Skin epidermis (tissue), 12 donors: ENCODE measurements at regions not wholly inside any gene's neighbourhood (a gene's known extent, or its start where the extent isn't known, plus 50 kb on each side); places are given as distances from the start of the nearest gene placed in this dataset.

Source experiments
- H3K27ac ChIP-seq, 21 experiments: fragments of 200-600 bp; sonication (generic) in 11 of 21; one replicate each; pipeline ENCODE4 v1.5.0; 2020; ENCODE audit warnings: mild to moderate bottlenecking in 3 of 21, inconsistent platforms in 2 of 21, moderate library complexity in 2 of 21
- H3K4me3 ChIP-seq, 7 experiments: fragments of 200-600 bp; sonication (generic) in 2 of 7; one replicate each; pipeline ENCODE4 v1.5.0; 2020; ENCODE audit warnings: inconsistent platforms in 2 of 7, mild to moderate bottlenecking in 2 of 7, moderate library complexity in 1 of 7

- Histone ChIP-seq H3K4me3 (no peak overlapping the region), H3K27ac (no peak overlapping the region)
These were observed 94.7 kb upstream of the GPM6B start for GRCh38 chrX:13911586-13911985.

- Histone ChIP-seq H3K27ac (no peak overlapping the region), H3K4me3 (no peak overlapping the region)
These were observed 89.2 kb upstream of the GPM6B start for GRCh38 chrX:13906093-13906492.

GRCh38 chrX:13903405-13903804 is 86.5 kb upstream of the GPM6B start:
- H3K27ac ChIP-seq, result no peak overlapping the region
- H3K4me3 ChIP-seq, result no peak overlapping the region

DNA sequence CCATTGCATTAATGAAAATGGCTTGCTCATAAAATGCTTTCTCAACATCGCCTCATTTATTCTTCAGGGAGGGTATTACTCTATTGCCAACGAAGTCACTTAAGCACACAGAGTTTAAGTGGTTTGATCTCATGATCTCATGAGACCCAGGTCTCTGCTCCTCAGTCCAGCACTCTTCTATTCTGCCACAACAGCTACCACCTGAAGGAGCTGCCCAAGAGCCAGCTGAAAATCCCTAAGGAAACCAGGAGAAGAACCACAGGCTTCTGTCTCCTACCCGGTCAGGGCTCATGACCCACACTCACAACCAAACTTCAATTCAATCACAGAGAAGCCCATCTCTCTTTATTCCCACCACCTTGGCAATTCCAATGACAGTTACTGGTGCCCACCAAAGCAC is 85.5 kb upstream of the GPM6B start:
- H3K4me3 ChIP-seq, result no peak overlapping the region
- no peak overlapping the region for H3K27ac ChIP-seq

DNA sequence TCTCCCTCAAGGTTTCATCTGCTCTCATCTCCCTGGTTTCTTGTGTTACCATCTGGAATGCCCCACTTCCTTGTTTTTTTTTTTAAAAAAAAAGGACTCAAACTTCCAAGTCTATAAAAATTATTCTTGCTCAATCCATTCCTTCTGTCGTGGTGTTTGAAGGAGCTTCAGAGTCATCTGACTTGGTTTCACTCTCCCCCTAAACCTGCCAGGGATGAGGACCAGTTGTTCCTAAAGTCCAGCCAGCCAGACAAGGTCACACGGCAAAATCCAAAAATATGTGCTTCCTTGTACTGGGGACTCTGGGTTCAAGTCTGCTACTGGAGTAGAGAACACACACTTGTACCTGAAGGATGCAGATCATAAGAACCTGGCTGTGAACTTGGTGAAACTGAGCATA is 84.5 kb upstream of the GPM6B start:
- no peak overlapping the region for H3K4me3 ChIP-seq
- no peak overlapping the region for H3K27ac ChIP-seq

DNA sequence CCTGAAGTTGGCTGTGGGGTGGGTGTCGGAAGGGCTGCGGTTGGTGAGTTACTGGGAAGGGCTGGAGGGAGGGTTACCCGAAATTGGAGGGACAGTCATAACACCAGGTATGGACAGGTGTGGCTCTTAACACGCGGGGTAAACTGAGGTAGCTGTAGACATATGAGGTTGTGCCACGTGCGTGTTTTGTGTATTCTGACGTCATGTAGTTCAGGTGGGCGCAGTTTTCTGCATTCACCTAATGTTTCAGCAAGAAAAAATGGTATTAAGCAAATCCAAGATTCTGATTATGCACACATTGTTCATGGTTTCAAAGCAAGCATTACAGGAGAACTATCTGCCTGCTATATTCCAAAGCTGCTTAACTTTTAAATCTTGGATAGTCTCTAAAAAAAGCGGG is 83.5 kb upstream of the GPM6B start:
- no peak overlapping the region for H3K27ac ChIP-seq

DNA sequence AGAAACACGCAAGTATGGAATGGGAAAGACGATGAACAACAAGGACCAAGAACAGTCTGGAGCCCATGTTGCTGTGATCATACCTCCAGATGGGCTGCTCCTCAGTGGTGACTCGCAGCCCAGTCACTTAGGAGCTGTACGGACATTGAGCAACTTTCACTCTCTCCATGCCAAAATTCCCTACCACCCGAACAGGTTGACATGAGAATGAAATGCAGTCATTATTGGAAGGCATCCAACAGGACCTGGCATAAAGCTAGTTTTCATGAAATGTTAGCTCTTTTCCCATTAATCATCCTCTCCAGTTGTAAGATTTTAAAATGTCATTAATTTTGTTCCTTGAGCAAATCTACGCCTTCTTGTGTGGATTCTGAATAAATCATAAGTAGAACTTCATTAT is 82.7 kb upstream of the GPM6B start:
- H3K4me3 ChIP-seq, result no peak overlapping the region
- no peak overlapping the region for H3K27ac ChIP-seq

More for the DNA sequence above, 83.5 kb upstream of the GPM6B start:
- H3K4me3 ChIP-seq, result no peak overlapping the region

DNA sequence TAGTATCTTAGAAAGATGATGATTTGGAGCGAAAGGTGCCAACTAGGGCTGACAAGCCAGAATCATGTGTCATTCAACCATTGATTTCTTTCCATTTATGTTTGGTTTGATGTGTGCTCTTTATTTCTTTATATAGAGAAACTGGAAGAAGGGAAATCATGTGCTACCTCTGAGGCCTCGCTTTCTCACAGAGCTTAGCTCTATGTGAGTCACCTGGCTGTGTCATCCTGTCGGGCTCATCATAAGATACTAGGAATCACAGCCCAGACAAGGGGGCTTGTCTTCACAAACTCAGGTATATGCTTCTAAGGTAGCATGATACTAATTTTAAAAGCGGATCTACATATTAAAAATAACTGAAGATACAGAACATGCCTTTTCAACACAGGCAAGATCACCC is 81.7 kb upstream of the GPM6B start:
- no peak overlapping the region for H3K4me3 ChIP-seq
- peak overlapping the region in 2 of 21 experiments; percentile 25 to 27 for H3K27ac ChIP-seq

DNA sequence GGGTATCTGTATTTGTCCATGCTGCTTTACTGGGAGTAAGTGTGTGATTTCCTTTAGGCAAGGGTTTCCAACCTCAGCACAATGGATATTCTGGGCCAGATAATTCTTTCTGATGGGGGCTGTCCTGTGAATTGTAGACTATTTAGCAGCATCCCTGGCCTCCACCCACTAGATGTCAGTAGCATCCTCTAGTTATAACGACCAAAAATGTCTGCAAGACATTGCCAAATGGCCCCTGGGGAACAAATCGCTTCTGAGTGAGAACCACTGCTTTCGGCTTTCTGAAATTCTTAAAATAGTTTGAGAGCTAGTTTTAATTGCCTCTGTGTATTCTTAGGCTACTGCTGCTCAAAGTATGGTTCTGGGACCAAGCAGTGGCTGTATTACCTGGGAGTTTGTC is 81.2 kb upstream of the GPM6B start:
- Histone ChIP-seq H3K27ac (peak overlapping the region in 2 of 21 experiments; percentile 25 to 27), H3K4me3 (no peak overlapping the region)

GRCh38 chrX:13897566-13897965 is 80.7 kb upstream of the GPM6B start:
- Histone ChIP-seq H3K4me3 (no peak overlapping the region), H3K27ac (no peak overlapping the region)

GRCh38 chrX:13894888-13895565 is 78.1 kb upstream of the GPM6B start:
- Histone ChIP-seq H3K4me3 (no peak overlapping the region), H3K27ac (no peak overlapping the region)

GRCh38 chrX:13893826-13894225 is 76.9 kb upstream of the GPM6B start:
- no peak overlapping the region for H3K4me3 ChIP-seq
- no peak overlapping the region for H3K27ac ChIP-seq

DNA sequence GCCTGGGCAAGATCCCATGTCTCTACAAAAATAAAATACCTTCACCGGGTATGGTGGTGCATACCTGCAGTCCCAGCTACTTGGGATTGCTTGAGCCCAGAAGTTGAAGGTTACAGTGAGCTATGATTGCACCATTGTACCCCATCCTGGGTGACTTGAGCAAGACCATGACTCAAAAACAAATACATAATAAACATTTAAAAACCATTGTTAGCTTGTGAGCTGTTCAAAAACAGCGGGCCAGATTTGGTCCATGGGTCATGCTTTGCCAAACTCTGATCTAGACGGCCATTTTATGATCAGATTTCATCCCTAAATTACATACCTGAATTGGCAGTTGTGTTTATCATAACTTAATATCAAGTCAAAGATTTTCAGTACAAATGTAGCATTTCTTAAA is 76.0 kb upstream of the GPM6B start:
- H3K4me3 ChIP-seq, result no peak overlapping the region
- H3K27ac ChIP-seq, result no peak overlapping the region

DNA sequence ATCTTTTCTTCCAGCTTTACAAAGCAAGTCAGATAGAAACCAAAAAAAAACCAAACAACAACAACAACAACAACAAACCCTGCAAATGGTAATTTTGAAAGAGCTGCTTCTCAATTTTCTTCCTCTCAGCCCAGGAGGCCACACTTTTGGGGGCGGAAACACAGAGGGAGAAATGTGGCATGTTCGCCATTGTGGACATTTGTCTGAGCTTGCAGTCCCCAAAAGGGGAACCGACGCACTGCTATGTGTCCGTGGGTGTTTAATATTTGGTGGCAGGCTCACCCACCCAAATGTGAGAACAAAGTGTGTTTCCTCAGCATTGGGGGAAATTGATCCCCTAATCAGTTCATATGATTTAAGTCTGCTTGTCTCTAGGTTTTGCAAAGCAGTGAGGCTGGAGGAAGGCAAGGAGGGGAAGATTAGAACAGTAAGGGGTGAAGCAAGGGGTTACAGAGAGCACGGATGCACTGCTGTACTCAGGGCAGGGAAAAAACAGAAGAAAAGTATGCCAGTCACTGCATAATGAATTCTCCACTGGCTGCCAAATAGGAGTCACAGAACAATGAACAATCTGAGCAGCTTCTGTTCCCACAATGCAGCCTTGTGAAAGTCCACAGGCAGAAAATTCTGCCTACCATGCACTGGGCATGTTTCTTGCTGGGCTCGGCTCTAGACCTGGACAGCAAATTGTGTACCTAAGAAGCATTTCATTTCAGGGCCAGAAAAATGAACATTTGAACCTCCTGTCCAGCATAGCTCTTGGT is 74.7 kb upstream of the GPM6B start:
- Histone ChIP-seq H3K27ac (no peak overlapping the region), H3K4me3 (no peak overlapping the region)

DNA sequence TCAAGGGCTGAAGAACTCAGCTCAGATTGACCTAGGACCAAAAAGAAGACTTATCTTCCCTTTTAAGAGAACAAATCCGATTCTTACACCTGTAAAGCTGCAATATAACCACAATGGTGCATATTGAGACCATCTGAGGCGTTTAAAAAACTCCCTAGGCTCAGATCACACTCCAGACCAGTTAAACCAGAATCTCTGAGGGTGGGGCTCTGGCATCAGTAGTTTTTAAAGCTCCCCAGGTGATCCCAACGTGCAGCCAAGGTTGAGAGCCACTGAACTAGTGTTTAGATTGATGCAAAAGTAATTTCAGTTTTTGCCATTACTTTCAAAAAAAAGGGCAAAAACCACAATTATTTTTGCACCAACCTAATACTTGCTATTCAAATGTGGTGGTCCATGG is 73.9 kb upstream of the GPM6B start:
- Histone ChIP-seq H3K27ac (no peak overlapping the region), H3K4me3 (no peak overlapping the region)

GRCh38 chrX:13888284-13888683 is 71.4 kb upstream of the GPM6B start:
- Histone ChIP-seq H3K4me3 (no peak overlapping the region), H3K27ac (no peak overlapping the region)

DNA sequence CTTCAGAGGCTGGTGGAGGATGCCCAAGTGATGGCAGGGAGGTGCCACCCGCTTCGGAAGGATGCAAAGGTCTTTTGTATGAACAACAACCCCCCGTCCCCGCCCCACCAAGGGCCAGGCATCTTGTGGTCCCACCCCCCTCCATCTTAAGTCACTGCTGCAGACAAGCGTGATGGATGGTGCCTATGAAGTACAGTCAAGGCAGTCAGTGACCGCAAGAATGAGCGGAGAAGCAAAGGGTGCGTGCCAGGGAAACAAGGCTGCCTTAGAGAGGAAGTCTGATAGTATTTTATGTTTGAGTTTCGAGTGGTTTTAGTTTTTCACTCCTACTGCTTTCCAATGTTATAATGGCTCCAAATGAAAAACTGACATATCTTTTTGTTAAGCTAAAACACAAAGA is 68.7 kb upstream of the GPM6B start:
- H3K27ac ChIP-seq, result no peak overlapping the region
- H3K4me3 ChIP-seq, result no peak overlapping the region

DNA sequence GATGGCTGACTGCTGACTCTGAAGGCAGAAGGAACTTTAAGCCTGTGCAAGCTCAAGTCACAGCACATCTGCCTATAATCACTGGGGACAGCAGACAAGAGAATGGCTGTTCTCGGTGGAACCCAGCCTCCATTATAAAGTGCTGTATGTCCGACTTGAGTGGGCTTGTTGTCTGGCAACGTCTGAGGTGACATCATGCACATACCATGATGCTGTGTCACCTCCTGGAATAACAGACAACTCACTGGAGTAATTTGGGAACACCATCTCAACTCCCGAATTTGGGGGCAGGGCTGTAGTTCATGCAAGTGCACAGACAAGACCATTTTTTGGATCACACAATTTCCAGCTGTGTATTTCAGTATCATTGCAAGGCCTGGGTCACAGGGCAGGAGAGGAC is 59.8 kb upstream of the GPM6B start:
- no peak overlapping the region for H3K4me3 ChIP-seq
- H3K27ac ChIP-seq, result no peak overlapping the region

- H3K4me3 ChIP-seq, result no peak overlapping the region
- H3K27ac ChIP-seq, result no peak overlapping the region
These were observed 58.7 kb upstream of the GPM6B start for GRCh38 chrX:13875572-13875971.

GRCh38 chrX:13868591-13868990 is 51.7 kb upstream of the GPM6B start:
- Histone ChIP-seq H3K27ac (no peak overlapping the region), H3K4me3 (no peak overlapping the region)
